Prostate gland (tissue), 2 donors: ENCODE measurements at regions not wholly inside any gene's neighbourhood (a gene's known extent, or its start where the extent isn't known, plus 50 kb on each side); places are given as distances from the start of the nearest gene placed in this dataset.
A peak's percentile ranks its signal among the peaks of the same experiment; 100 is the strongest.

Source experiments
- DNase-seq: peaks from one replicate; pipeline ENCODE4 v3.0.0-alpha.2; 2019; ENCODE audit warnings: low spot score
- H3K27ac ChIP-seq, 2 donors: fragments of 200-600 bp; sonication (generic); 2 replicates each; pipeline ENCODE4 v1.5.1; 2017 to 2019
- H3K27me3 ChIP-seq: fragments of 200-600 bp; sonication (generic); replicated peaks from 2 replicates; pipeline ENCODE4 v1.5.1; 2019; ENCODE audit not compliant: insufficient read depth
- H3K36me3 ChIP-seq, 2 donors: fragments of 200-600 bp; sonication (generic); 1 replicate in 1 of 2; 2 replicates in 1 of 2; pipeline versions ENCODE4 v1.5.1 to v1.8.1; 2017 to 2019
- H3K4me1 ChIP-seq: fragments of 200-600 bp; sonication (generic); replicated peaks from 2 replicates; pipeline ENCODE4 v1.5.1; 2019
- H3K4me3 ChIP-seq, 2 donors: fragments of 200-600 bp; sonication (generic); 2 replicates each; pipeline ENCODE4 v1.5.1; 2017 to 2019
- H3K9me3 ChIP-seq: fragments of 200-600 bp; sonication (generic); 2 replicates; pipeline ENCODE4 v1.5.1; 2017
- POLR2A ChIP-seq: fragments of 450-650 bp; IDR thresholded peaks from one replicate; pipeline ENCODE4 v1.6.1; 2016; ENCODE audit warnings: antibody characterized with exemption, mild to moderate bottlenecking
- POLR2AphosphoS5 ChIP-seq: sonication (generic); formaldehyde crosslinking; IDR thresholded peaks from one replicate; pipeline ENCODE4 v1.6.1; 2017; ENCODE audit warnings: antibody characterized with exemption
- WGBS: methylation state at CpG from one replicate; pipeline ENCODE4 v1.1.5; 2018; 5-methylcytosine and 5-hydroxymethylcytosine counted together
- intact Hi-C: fragments of 100-400 bp; cut with DNase I; formaldehyde crosslinking; loops from one replicate; pipeline ENCODE4 v1.14.2; 2022
- TF ChIP-seq, protein P1 (sequence below), 4 experiments: fragments of 200-600 bp in 2 of 4; fragments of 450-650 bp in 2 of 4; sonication (generic) in 2 of 4; IDR thresholded peaks; 1 replicate in 3 of 4; 2 replicates in 1 of 4; pipeline ENCODE4 v1.5.1; 2016 to 2019; ENCODE audit warnings: antibody characterized with exemption in 4 of 4, mild to moderate bottlenecking in 2 of 4, moderate library complexity in 2 of 4

DNA sequence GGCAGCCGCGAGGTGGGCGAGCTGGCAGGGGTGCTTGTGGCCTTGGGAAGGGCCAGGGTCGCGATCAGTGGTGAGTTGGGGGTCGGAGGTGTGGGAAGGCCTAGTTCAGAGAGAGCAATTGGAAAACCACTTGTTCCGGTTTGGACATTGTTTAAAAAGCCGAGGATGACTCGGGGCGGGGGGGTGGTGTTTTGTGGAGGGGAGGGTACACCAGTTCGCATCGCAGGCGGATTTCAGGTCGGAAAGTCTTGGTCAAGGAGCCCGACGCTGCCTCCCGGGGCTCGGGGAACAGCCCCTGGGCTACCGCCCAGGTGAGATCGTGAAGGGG lies 66.4 kb downstream of the KPNA2 start:
- H3K9me3 ChIP-seq: no peaks in the 10 kb centered on the region
- intact Hi-C loops: no loop called here
- peak overlapping the region; percentile 91 to 92 for H3K27ac ChIP-seq
- peaks cover 4% of the 10 kb centered on the region for H3K4me1 ChIP-seq
- peak overlapping the region; percentile 72 to 90 for H3K4me3 ChIP-seq
- WGBS: under 1% methylated on average over 20 of the region's 20 CpGs
- no peaks in the 10 kb centered on the region for H3K36me3 ChIP-seq
- no peak for DNase-seq
- no peaks in the 10 kb centered on the region for H3K27me3 ChIP-seq
- TF ChIP-seq, protein P1, sequence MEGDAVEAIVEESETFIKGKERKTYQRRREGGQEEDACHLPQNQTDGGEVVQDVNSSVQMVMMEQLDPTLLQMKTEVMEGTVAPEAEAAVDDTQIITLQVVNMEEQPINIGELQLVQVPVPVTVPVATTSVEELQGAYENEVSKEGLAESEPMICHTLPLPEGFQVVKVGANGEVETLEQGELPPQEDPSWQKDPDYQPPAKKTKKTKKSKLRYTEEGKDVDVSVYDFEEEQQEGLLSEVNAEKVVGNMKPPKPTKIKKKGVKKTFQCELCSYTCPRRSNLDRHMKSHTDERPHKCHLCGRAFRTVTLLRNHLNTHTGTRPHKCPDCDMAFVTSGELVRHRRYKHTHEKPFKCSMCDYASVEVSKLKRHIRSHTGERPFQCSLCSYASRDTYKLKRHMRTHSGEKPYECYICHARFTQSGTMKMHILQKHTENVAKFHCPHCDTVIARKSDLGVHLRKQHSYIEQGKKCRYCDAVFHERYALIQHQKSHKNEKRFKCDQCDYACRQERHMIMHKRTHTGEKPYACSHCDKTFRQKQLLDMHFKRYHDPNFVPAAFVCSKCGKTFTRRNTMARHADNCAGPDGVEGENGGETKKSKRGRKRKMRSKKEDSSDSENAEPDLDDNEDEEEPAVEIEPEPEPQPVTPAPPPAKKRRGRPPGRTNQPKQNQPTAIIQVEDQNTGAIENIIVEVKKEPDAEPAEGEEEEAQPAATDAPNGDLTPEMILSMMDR (IDR thresholded peaks at IDR 0.05): no peak
- TF ChIP-seq POLR2AphosphoS5 (no peak), POLR2A (no peak)

DNA sequence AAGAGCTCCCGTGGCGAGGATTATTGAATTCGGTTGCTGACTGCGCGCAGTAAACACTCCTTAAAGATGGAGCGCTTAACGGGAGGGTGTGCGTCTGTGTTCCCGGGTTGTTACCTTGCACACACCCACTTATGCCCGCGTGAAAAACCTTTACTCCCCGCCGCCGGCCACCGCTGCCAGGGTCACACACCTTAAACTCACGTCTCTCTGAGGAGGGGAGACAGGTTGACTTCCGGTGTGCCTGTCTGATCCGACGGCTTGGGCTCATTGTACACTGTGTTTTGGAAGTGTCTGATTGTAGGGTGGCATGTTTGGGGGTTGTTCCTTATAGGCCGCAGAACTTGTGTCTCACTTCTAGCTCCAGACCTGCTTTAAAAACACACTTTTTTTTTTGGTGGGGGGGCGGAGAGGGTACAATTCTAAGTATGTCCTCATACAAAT lies 66.8 kb downstream of the KPNA2 start:
- Histone ChIP-seq H3K4me3 (peak overlapping the region; percentile 72 to 90), H3K27me3 (no peaks in the 10 kb centered on the region), H3K27ac (peak overlapping the region; percentile 91 to 92), H3K9me3 (no peaks in the 10 kb centered on the region), H3K4me1 (peaks cover 4% of the 10 kb centered on the region), H3K36me3 (no peaks in the 10 kb centered on the region)
- WGBS: 2% methylated on average over 21 of the region's 21 CpGs
- peak; percentile 16 for DNase-seq
- TF ChIP-seq POLR2A (no peak), POLR2AphosphoS5 (no peak)
- TF ChIP-seq, protein P1 (IDR thresholded peaks at IDR 0.05): no peak
- intact Hi-C loops: no loop called here

DNA sequence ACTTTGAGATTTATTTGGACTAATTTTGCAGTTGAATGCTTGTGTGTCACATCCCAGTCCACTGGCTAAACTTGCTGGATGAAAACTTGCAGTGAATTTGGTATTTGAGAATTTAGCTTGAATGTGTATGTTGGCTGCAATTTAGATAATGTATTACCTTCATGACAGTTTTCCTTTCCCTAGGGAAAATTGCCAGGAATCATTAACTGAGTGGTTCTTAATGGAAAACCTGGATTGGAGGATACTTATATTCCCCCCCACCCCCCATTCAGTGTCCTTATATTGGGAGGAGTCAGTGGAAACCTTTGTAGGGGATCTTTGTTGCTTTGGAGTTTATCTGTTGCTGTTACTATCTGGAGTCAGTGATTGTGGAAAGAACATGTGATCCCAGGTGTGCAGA lies 67.6 kb downstream of the KPNA2 start:
- TF ChIP-seq, protein P1 (IDR thresholded peaks at IDR 0.05): no peak
- TF ChIP-seq POLR2AphosphoS5 (no peak), POLR2A (no peak)
- Histone ChIP-seq H3K27ac (peak overlapping the region in 1 of 2 donors; percentile 92), H3K27me3 (no peaks in the 10 kb centered on the region), H3K4me1 (peaks cover 4% of the 10 kb centered on the region), H3K9me3 (no peaks in the 10 kb centered on the region), H3K4me3 (peak overlapping the region; percentile 72 to 90), H3K36me3 (no peaks in the 10 kb centered on the region)
- intact Hi-C loops: no loop called here
- no peak for DNase-seq

DNA sequence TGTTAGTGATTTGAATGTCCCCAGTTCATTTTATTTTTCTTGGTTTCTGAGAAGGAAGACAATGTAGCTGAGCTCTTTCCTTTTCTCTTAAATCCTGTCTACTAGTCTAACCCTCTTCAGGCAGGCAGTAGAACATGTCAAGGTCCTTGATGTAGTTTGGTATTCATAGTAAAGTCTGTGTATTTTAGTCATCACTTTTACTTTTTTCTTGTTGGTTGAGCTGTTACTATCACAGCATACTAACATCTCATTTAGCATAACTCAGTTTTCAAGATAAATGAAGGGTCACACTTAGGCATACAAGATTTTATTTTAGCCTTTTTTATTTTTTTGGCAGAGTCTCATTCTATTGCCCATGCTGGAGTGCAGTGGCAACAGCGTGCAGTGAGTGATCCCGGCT lies 70.5 kb downstream of the KPNA2 start:
- H3K4me3 ChIP-seq: no peak overlapping the region
- no peaks in the 10 kb centered on the region for H3K27me3 ChIP-seq
- no peak for TF ChIP-seq POLR2A
- H3K4me1 ChIP-seq: peaks cover 4% of the 10 kb centered on the region
- intact Hi-C loops: no loop called here
- H3K36me3 ChIP-seq: no peaks in the 10 kb centered on the region
- WGBS: 95% methylated on average over 2 of the region's 2 CpGs
- H3K9me3 ChIP-seq: no peaks in the 10 kb centered on the region
- no peak for DNase-seq
- no peak overlapping the region for H3K27ac ChIP-seq

DNA sequence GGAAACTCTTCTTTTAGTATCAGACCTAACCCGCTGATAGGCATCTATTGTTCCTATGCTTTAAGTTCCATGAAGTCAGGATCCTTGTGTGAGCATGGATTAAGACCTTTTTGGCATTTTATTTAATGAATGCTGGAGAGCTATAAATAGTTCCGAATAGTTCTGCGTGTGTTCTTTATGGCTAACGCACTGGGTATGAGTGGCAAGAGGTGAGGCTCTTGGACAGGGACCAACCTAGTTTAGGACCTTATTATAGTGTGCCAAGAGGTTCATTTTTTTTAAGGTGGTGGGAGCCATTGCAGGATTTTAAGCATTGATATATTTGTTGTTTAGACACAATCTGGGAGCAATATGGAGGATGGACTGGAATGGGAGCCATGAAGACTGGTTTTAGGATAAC lies 71.8 kb downstream of the KPNA2 start:
- no peak for TF ChIP-seq POLR2A
- TF ChIP-seq POLR2AphosphoS5: no peak
- TF ChIP-seq, protein P1 (IDR thresholded peaks at IDR 0.05): no peak
- no peak for DNase-seq
- H3K27me3 ChIP-seq: no peaks in the 10 kb centered on the region
- intact Hi-C loops: no loop called here
- no peaks in the 10 kb centered on the region for H3K9me3 ChIP-seq
- no peak overlapping the region for H3K4me3 ChIP-seq
- H3K36me3 ChIP-seq: no peaks in the 10 kb centered on the region
- H3K27ac ChIP-seq: no peak overlapping the region
- H3K4me1 ChIP-seq: peaks cover 4% of the 10 kb centered on the region
- 69% methylated on average over 4 of the region's 4 CpGs for WGBS
